ENCODE measurements at regions not wholly inside any gene's neighbourhood (a gene's known extent, or its start where the extent isn't known, plus 50 kb on each side); places are given as distances from the start of the nearest gene placed in this dataset.
A peak's percentile ranks its signal among the peaks of the same experiment; 100 is the strongest.

- H3K4me2 ChIP-seq (ENCODE audit: insufficient read depth, low read length), result no peak overlapping the region
- H3K9ac ChIP-seq (ENCODE audit: low read depth, low read length), result no peak overlapping the region
- no peaks in the 10 kb centered on the region; the same call in 1 of the 2 replicates for H3K36me3 ChIP-seq (ENCODE audit: insufficient read depth, low read length)
- TF ChIP-seq CTCF (IDR thresholded peaks at IDR 0.05; ENCODE audit: borderline replicate concordance, extremely low read depth, low read length, poor library complexity, severe bottlenecking) (no peak), EZH2 (IDR thresholded peaks at IDR 0.05; ENCODE audit: borderline replicate concordance, low read depth, low read length, severe bottlenecking) (no peak)
- no peaks in the 10 kb centered on the region for H3K79me2 ChIP-seq (ENCODE audit: insufficient read depth, low read length)
- no peaks in the 10 kb centered on the region for H4K20me1 ChIP-seq (ENCODE audit: insufficient read depth, low read length)
- H2AFZ ChIP-seq (ENCODE audit: low read depth, low read length), result no peak overlapping the region
- DNase-seq (no peak), ATAC-seq (ENCODE audit: insufficient read depth, low read depth) (no peak)
- peaks cover 20% of the 10 kb centered on the region for H3K4me1 ChIP-seq (ENCODE audit: insufficient read depth, low read length)
- H3K9me3 ChIP-seq (ENCODE audit: insufficient read depth, low read length, severe bottlenecking), result no peaks in the 10 kb centered on the region
- 0 out of 2 replicates have a peak overlapping the region, but pooled peaks have one; percentile 3 for H3K27ac ChIP-seq (ENCODE audit: low read length)
- H3K27me3 ChIP-seq (ENCODE audit: insufficient read depth, low read length, poor library complexity), result no peaks in the 10 kb centered on the region
- H3K4me3 ChIP-seq (ENCODE audit: low read depth in 1 of 2, low read length in 2 of 2), result no peak overlapping the region
These were observed 197.6 kb downstream of the PRL start for GRCh38 chr6:22099231-22099630.

- Histone ChIP-seq H3K79me2 (ENCODE audit: insufficient read depth, low read length) (no peaks in the 10 kb centered on the region), H3K4me2 (ENCODE audit: insufficient read depth, low read length) (no peak overlapping the region), H2AFZ (ENCODE audit: low read depth, low read length) (no peak overlapping the region), H3K4me3 (ENCODE audit: low read depth in 1 of 2, low read length in 2 of 2) (no peak overlapping the region), H3K9me3 (ENCODE audit: insufficient read depth, low read length, severe bottlenecking) (no peaks in the 10 kb centered on the region), H4K20me1 (ENCODE audit: insufficient read depth, low read length) (no peaks in the 10 kb centered on the region), H3K9ac (ENCODE audit: low read depth, low read length) (no peak overlapping the region), H3K4me1 (ENCODE audit: insufficient read depth, low read length) (peaks cover 19% of the 10 kb centered on the region), H3K27me3 (ENCODE audit: insufficient read depth, low read length, poor library complexity) (no peaks in the 10 kb centered on the region), H3K36me3 (ENCODE audit: insufficient read depth, low read length) (no peaks in the 10 kb centered on the region; the same call in 1 of the 2 replicates), H3K27ac (ENCODE audit: low read length) (no peak overlapping the region)
- DNase-seq, result no peak
- TF ChIP-seq CTCF (IDR thresholded peaks at IDR 0.05; ENCODE audit: borderline replicate concordance, extremely low read depth, low read length, poor library complexity, severe bottlenecking) (no peak), EZH2 (IDR thresholded peaks at IDR 0.05; ENCODE audit: borderline replicate concordance, low read depth, low read length, severe bottlenecking) (no peak)
- no peak for ATAC-seq (ENCODE audit: insufficient read depth, low read depth)
These were observed 196.9 kb downstream of the PRL start for GRCh38 chr6:22099923-22100322.

- Histone ChIP-seq H3K36me3 (ENCODE audit: insufficient read depth, low read length) (no peaks in the 10 kb centered on the region), H3K9ac (ENCODE audit: low read depth, low read length) (no peak overlapping the region), H4K20me1 (ENCODE audit: insufficient read depth, low read length) (no peaks in the 10 kb centered on the region), H3K9me3 (ENCODE audit: insufficient read depth, low read length, severe bottlenecking) (no peaks in the 10 kb centered on the region), H3K4me2 (ENCODE audit: insufficient read depth, low read length) (no peak overlapping the region), H3K79me2 (ENCODE audit: insufficient read depth, low read length) (no peaks in the 10 kb centered on the region), H2AFZ (ENCODE audit: low read depth, low read length) (no peak overlapping the region), H3K4me1 (ENCODE audit: insufficient read depth, low read length) (peaks cover 6% of the 10 kb centered on the region), H3K27me3 (ENCODE audit: insufficient read depth, low read length, poor library complexity) (no peaks in the 10 kb centered on the region), H3K4me3 (ENCODE audit: low read depth in 1 of 2, low read length in 2 of 2) (no peak overlapping the region), H3K27ac (ENCODE audit: low read length) (no peak overlapping the region)
- TF ChIP-seq CTCF (IDR thresholded peaks at IDR 0.05; ENCODE audit: borderline replicate concordance, extremely low read depth, low read length, poor library complexity, severe bottlenecking), result no peak
- TF ChIP-seq EZH2 (IDR thresholded peaks at IDR 0.05; ENCODE audit: borderline replicate concordance, low read depth, low read length, severe bottlenecking), result no peak
- DNase-seq (no peak), ATAC-seq (ENCODE audit: insufficient read depth, low read depth) (no peak)
These were observed 195.7 kb downstream of the PRL start for GRCh38 chr6:22101163-22101562.

- H3K9me3 ChIP-seq (ENCODE audit: insufficient read depth, low read length, severe bottlenecking), result no peaks in the 10 kb centered on the region
- ATAC-seq (ENCODE audit: insufficient read depth, low read depth), result no peak
- no peaks in the 10 kb centered on the region for H4K20me1 ChIP-seq (ENCODE audit: insufficient read depth, low read length)
These were observed 194.2 kb downstream of the PRL start for GRCh38 chr6:22102671-22103070.

More at GRCh38 chr6:22102671-22103070, 194.2 kb downstream of the PRL start:
- Histone ChIP-seq H2AFZ (ENCODE audit: low read depth, low read length) (no peak overlapping the region), H3K9ac (ENCODE audit: low read depth, low read length) (no peak overlapping the region), H3K4me2 (ENCODE audit: insufficient read depth, low read length) (no peak overlapping the region), H3K79me2 (ENCODE audit: insufficient read depth, low read length) (no peaks in the 10 kb centered on the region), H3K4me1 (ENCODE audit: insufficient read depth, low read length) (no peaks in the 10 kb centered on the region), H3K27ac (ENCODE audit: low read length) (no peak overlapping the region), H3K4me3 (ENCODE audit: low read depth in 1 of 2, low read length in 2 of 2) (no peak overlapping the region), H3K36me3 (ENCODE audit: insufficient read depth, low read length) (no peaks in the 10 kb centered on the region), H3K27me3 (ENCODE audit: insufficient read depth, low read length, poor library complexity) (no peaks in the 10 kb centered on the region)
- no peak for DNase-seq
- TF ChIP-seq EZH2 (IDR thresholded peaks at IDR 0.05; ENCODE audit: borderline replicate concordance, low read depth, low read length, severe bottlenecking) (no peak), CTCF (IDR thresholded peaks at IDR 0.05; ENCODE audit: borderline replicate concordance, extremely low read depth, low read length, poor library complexity, severe bottlenecking) (no peak)
